Suprapubic skin (tissue), 4 donors: ENCODE measurements at regions not wholly inside any gene's neighbourhood (a gene's known extent, or its start where the extent isn't known, plus 50 kb on each side); places are given as distances from the start of the nearest gene placed in this dataset.

Experiments
- DNase-seq, 2 donors: peaks; one replicate each; pipeline ENCODE4 v3.0.0-alpha.2; 2019; ENCODE audit warnings: low spot score in 2 of 2
- H3K27ac ChIP-seq: fragments of 200-600 bp; sonication (generic); one replicate; pipeline ENCODE4 v1.5.1; 2019
- H3K27me3 ChIP-seq: fragments of 200-600 bp; sonication (generic); one replicate; pipeline ENCODE4 v1.5.1; 2019
- H3K36me3 ChIP-seq: fragments of 200-600 bp; sonication (generic); one replicate; pipeline ENCODE4 v1.5.1; 2019
- H3K4me1 ChIP-seq: fragments of 200-600 bp; sonication (generic); one replicate; pipeline ENCODE4 v1.5.1; 2019
- H3K4me3 ChIP-seq: fragments of 200-600 bp; sonication (generic); one replicate; pipeline ENCODE4 v1.5.1; 2019; ENCODE audit warnings: mild to moderate bottlenecking
- H3K9me3 ChIP-seq: fragments of 200-600 bp; sonication (generic); one replicate; pipeline ENCODE4 v1.5.1; 2019
- CTCF ChIP-seq, 2 donors: fragments of 200-600 bp in 1 of 2; fragments of 450-650 bp in 1 of 2; sonication (generic) in 1 of 2; IDR thresholded peaks; one replicate each; pipeline ENCODE4 v1.5.1; 2016 to 2019; ENCODE audit warnings: antibody characterized with exemption in 2 of 2, mild to moderate bottlenecking in 1 of 2, moderate library complexity in 1 of 2
- EP300 ChIP-seq: sonication (generic); formaldehyde crosslinking; IDR thresholded peaks from one replicate; pipeline ENCODE4 v1.6.1; 2017; ENCODE audit warnings: antibody characterized with exemption
- POLR2A ChIP-seq, 2 donors: fragments of 450-650 bp; IDR thresholded peaks; one replicate each; pipeline ENCODE4 v1.6.1; 2017; ENCODE audit warnings: antibody characterized with exemption in 2 of 2, mild to moderate bottlenecking in 2 of 2, moderate library complexity in 2 of 2
- POLR2AphosphoS5 ChIP-seq, 3 donors: sonication (generic); formaldehyde crosslinking; IDR thresholded peaks; one replicate each; pipeline ENCODE4 v1.6.1; 2017; ENCODE audit warnings: antibody characterized with exemption in 3 of 3
- WGBS: methylation state at CpG from one replicate; pipeline ENCODE4 v1.1.5; 2018; 5-methylcytosine and 5-hydroxymethylcytosine counted together

- TF ChIP-seq POLR2AphosphoS5 (IDR thresholded peaks at IDR 0.05) = no peak
- TF ChIP-seq CTCF (IDR thresholded peaks at IDR 0.05) = no peak
- no peak for TF ChIP-seq EP300
- no peak for TF ChIP-seq POLR2A (IDR thresholded peaks at IDR 0.05)
- Histone ChIP-seq H3K27ac (no peak overlapping the region), H3K36me3 (no peaks in the 10 kb centered on the region), H3K9me3 (no peaks in the 10 kb centered on the region), H3K27me3 (no peaks in the 10 kb centered on the region), H3K4me3 (no peak overlapping the region), H3K4me1 (peaks cover 20% of the 10 kb centered on the region)
- no peak for DNase-seq
- 85% methylated on average over 5 of the region's 5 CpGs for WGBS
Measured at GRCh38 chr20:10745790-10746189, 72.0 kb upstream of the JAG1 start.

DNA sequence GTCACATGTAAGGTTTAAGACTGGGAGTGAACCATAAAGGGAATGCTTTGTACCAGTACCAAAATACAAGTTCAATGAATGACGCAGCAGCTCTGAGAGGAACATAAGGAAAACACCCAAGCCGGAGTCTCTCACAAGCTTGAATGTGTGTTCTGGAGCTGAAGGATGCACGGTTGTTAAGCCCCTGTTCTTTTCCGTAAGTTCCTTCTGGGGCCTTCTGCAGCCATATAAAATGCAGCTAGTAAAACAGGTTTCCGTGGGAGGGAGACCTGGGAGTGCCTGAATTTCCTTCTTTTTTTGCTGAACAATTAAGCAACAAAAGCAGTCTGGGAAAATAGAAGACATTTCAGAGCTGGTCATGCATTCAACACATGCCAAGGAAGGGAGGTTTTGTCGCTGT lies 73.2 kb upstream of the JAG1 start:
- H3K4me1 ChIP-seq = peaks cover 17% of the 10 kb centered on the region
- H3K9me3 ChIP-seq = no peaks in the 10 kb centered on the region
- TF ChIP-seq POLR2AphosphoS5 (IDR thresholded peaks at IDR 0.05) (no peak), CTCF (IDR thresholded peaks at IDR 0.05) (no peak), EP300 (no peak), POLR2A (IDR thresholded peaks at IDR 0.05) (no peak)
- no peak for DNase-seq
- H3K27me3 ChIP-seq = no peaks in the 10 kb centered on the region
- H3K27ac ChIP-seq = peak overlapping the region; percentile 74
- H3K36me3 ChIP-seq = no peaks in the 10 kb centered on the region
- H3K4me3 ChIP-seq = peak overlapping the region; percentile 14
- WGBS = 40% methylated on average over 6 of the region's 6 CpGs

DNA sequence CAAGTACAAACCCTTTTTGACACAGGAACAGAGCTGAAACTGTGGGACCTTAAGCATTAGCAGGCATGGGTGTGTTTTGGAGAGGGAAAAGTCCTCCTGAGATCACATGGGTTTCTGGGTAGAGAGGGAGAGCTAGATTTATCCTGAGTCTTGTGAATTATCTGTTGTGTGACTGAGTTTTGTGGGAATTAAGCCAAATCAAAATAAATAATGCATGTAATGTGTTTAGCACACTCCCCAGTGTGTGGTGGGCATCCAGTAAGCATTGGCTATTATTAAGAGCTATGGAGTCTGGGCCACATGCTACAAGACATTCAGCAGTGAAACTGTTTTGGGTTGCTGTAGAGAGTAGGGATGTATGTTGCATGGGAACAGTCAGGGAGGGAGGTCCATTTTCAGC lies 75.3 kb upstream of the JAG1 start:
- Histone ChIP-seq H3K4me1 (peaks cover 17% of the 10 kb centered on the region), H3K36me3 (no peaks in the 10 kb centered on the region), H3K9me3 (no peaks in the 10 kb centered on the region), H3K4me3 (no peak overlapping the region), H3K27ac (no peak overlapping the region), H3K27me3 (no peaks in the 10 kb centered on the region)
- TF ChIP-seq POLR2AphosphoS5 (IDR thresholded peaks at IDR 0.05) = no peak
- TF ChIP-seq EP300 = no peak
- TF ChIP-seq POLR2A (IDR thresholded peaks at IDR 0.05) = no peak
- no peak for TF ChIP-seq CTCF (IDR thresholded peaks at IDR 0.05)
- no peak for DNase-seq

- Histone ChIP-seq H3K4me1 (peaks cover 12% of the 10 kb centered on the region), H3K36me3 (no peaks in the 10 kb centered on the region), H3K9me3 (no peaks in the 10 kb centered on the region), H3K27me3 (no peaks in the 10 kb centered on the region), H3K4me3 (no peak overlapping the region), H3K27ac (no peak overlapping the region)
- DNase-seq = no peak
- TF ChIP-seq POLR2A (IDR thresholded peaks at IDR 0.05) (no peak), CTCF (IDR thresholded peaks at IDR 0.05) (no peak), EP300 (no peak), POLR2AphosphoS5 (IDR thresholded peaks at IDR 0.05) (no peak)
Measured at GRCh38 chr20:10752206-10752605, 78.4 kb upstream of the JAG1 start.

GRCh38 chr20:10754824-10755223 lies 81.0 kb upstream of the JAG1 start:
- DNase-seq = no peak
- no peak for TF ChIP-seq EP300
- TF ChIP-seq CTCF (IDR thresholded peaks at IDR 0.05) = no peak
- TF ChIP-seq POLR2AphosphoS5 (IDR thresholded peaks at IDR 0.05) = no peak
- no peak for TF ChIP-seq POLR2A (IDR thresholded peaks at IDR 0.05)
- 39% methylated on average over 2 of the region's 2 CpGs for WGBS
- H3K27ac ChIP-seq = no peak overlapping the region
- H3K27me3 ChIP-seq = no peaks in the 10 kb centered on the region
- peaks cover 6% of the 10 kb centered on the region for H3K4me1 ChIP-seq
- H3K9me3 ChIP-seq = no peaks in the 10 kb centered on the region
- no peaks in the 10 kb centered on the region for H3K36me3 ChIP-seq
- H3K4me3 ChIP-seq = no peak overlapping the region
